ENCODE measurements at regions not wholly inside any gene's neighbourhood (a gene's known extent, or its start where the extent isn't known, plus 50 kb on each side); places are given as distances from the start of the nearest gene placed in this dataset.
"Not testable (repeated sequence)": the region's sequence is repeated elsewhere in the genome, so short reads cannot be mapped to it uniquely, and the experiment has no call there.

- DNase-seq = no peak
Measured at GRCh38 chr6:94215552-94215951, 796.2 kb upstream of the EPHA7 start.

GRCh38 chr6:94213226-94213625, 793.9 kb upstream of the EPHA7 start:
- no peak for DNase-seq

- no peak for DNase-seq
Measured at GRCh38 chr6:94196891-94197290, 777.5 kb upstream of the EPHA7 start.

- DNase-seq = no peak
Measured at GRCh38 chr6:94190030-94190429, 770.7 kb upstream of the EPHA7 start.

- DNase-seq = no peak
Measured at GRCh38 chr6:94184666-94185464, 765.5 kb upstream of the EPHA7 start.

GRCh38 chr6:94177429-94177828, 758.1 kb upstream of the EPHA7 start:
- no peak for DNase-seq

- no peak for DNase-seq
Measured at GRCh38 chr6:94175465-94175864, 756.1 kb upstream of the EPHA7 start.

- DNase-seq = no peak
Measured at GRCh38 chr6:94163877-94164276, 744.5 kb upstream of the EPHA7 start.

GRCh38 chr6:94150886-94151285, 731.5 kb upstream of the EPHA7 start:
- DNase-seq = no peak

- no peak for DNase-seq
Measured at GRCh38 chr6:94144807-94145206, 725.4 kb upstream of the EPHA7 start.

GRCh38 chr6:94137178-94137577, 717.8 kb upstream of the EPHA7 start:
- not testable (repeated sequence) for DNase-seq

- DNase-seq = no peak
Measured at GRCh38 chr6:94133106-94133505, 713.7 kb upstream of the EPHA7 start.

GRCh38 chr6:94131271-94131670, 711.9 kb upstream of the EPHA7 start:
- no peak for DNase-seq

GRCh38 chr6:94130478-94130877, 711.1 kb upstream of the EPHA7 start:
- peak; percentile 40 for DNase-seq

- DNase-seq = no peak
Measured at GRCh38 chr6:94129926-94130325, 710.6 kb upstream of the EPHA7 start.

GRCh38 chr6:94127716-94128115, 708.4 kb upstream of the EPHA7 start:
- no peak for DNase-seq

GRCh38 chr6:94124333-94124732, 705.0 kb upstream of the EPHA7 start:
- DNase-seq = no peak

- no peak for DNase-seq
Measured at GRCh38 chr6:94121094-94121493, 701.7 kb upstream of the EPHA7 start.

GRCh38 chr6:94099072-94099471, 679.7 kb upstream of the EPHA7 start:
- DNase-seq = no peak

- no peak for DNase-seq
Measured at GRCh38 chr6:94095961-94096360, 676.6 kb upstream of the EPHA7 start.

GRCh38 chr6:94089941-94090340, 670.6 kb upstream of the EPHA7 start:
- DNase-seq = no peak

- no peak for DNase-seq
Measured at GRCh38 chr6:94088870-94089269, 669.5 kb upstream of the EPHA7 start.

- DNase-seq = no peak
Measured at GRCh38 chr6:94074764-94075163, 655.4 kb upstream of the EPHA7 start.

GRCh38 chr6:94071835-94072234, 652.5 kb upstream of the EPHA7 start:
- DNase-seq = peak; percentile 2

- no peak for DNase-seq
Measured at GRCh38 chr6:94065707-94066337, 646.5 kb upstream of the EPHA7 start.

Measured in midbrain (tissue), 1 donor.